ENCODE measurements at regions not wholly inside any gene's neighbourhood (a gene's known extent, or its start where the extent isn't known, plus 50 kb on each side); places are given as distances from the start of the nearest gene placed in this dataset.

- no peaks in the 10 kb centered on the region for H3K9me3 Mint-ChIP-seq
- peaks cover 2% of the 10 kb centered on the region for H3K27me3 Mint-ChIP-seq
- no peaks in the 10 kb centered on the region for H3K4me1 Mint-ChIP-seq
- no peaks in the 10 kb centered on the region for H3K36me3 Mint-ChIP-seq
- no peak overlapping the region for H3K4me3 Mint-ChIP-seq
- no peak overlapping the region for H3K27ac Mint-ChIP-seq
Measured at GRCh38 chr6:4620284-4621151, 155.7 kb upstream of the CDYL start.

- Mint-ChIP-seq H3K27ac (no peak overlapping the region), H3K9me3 (no peaks in the 10 kb centered on the region), H3K4me3 (no peak overlapping the region), H3K36me3 (no peaks in the 10 kb centered on the region), H3K4me1 (no peaks in the 10 kb centered on the region), H3K27me3 (peaks cover 4% of the 10 kb centered on the region)
Measured at GRCh38 chr6:4616311-4616710, 159.9 kb upstream of the CDYL start.

GRCh38 chr6:4615891-4616290, 160.3 kb upstream of the CDYL start:
- H3K9me3 Mint-ChIP-seq = no peaks in the 10 kb centered on the region
- peaks cover 3% of the 10 kb centered on the region for H3K4me1 Mint-ChIP-seq
- H3K36me3 Mint-ChIP-seq = no peaks in the 10 kb centered on the region
- H3K4me3 Mint-ChIP-seq = no peak overlapping the region
- no peak overlapping the region for H3K27ac Mint-ChIP-seq
- peaks cover 4% of the 10 kb centered on the region for H3K27me3 Mint-ChIP-seq

GRCh38 chr6:4615231-4615630, 161.0 kb upstream of the CDYL start:
- Mint-ChIP-seq H3K27me3 (peaks cover 4% of the 10 kb centered on the region), H3K4me3 (no peak overlapping the region), H3K4me1 (peaks cover 9% of the 10 kb centered on the region), H3K9me3 (no peaks in the 10 kb centered on the region), H3K27ac (no peak overlapping the region), H3K36me3 (no peaks in the 10 kb centered on the region)

GRCh38 chr6:4614637-4615036, 161.6 kb upstream of the CDYL start:
- H3K4me3 Mint-ChIP-seq = no peak overlapping the region
- H3K9me3 Mint-ChIP-seq = no peaks in the 10 kb centered on the region

GRCh38 chr6:4613795-4614194, 162.4 kb upstream of the CDYL start:
- Mint-ChIP-seq H3K4me1 (peaks cover 12% of the 10 kb centered on the region), H3K27me3 (peaks cover 4% of the 10 kb centered on the region), H3K36me3 (no peaks in the 10 kb centered on the region), H3K27ac (no peak overlapping the region), H3K9me3 (no peaks in the 10 kb centered on the region), H3K4me3 (no peak overlapping the region)

More at GRCh38 chr6:4614637-4615036, 161.6 kb upstream of the CDYL start:
- Mint-ChIP-seq H3K27ac (no peak overlapping the region), H3K27me3 (peaks cover 4% of the 10 kb centered on the region), H3K4me1 (peaks cover 12% of the 10 kb centered on the region), H3K36me3 (no peaks in the 10 kb centered on the region)

GRCh38 chr6:4613381-4613780, 162.8 kb upstream of the CDYL start:
- Mint-ChIP-seq H3K4me1 (peaks cover 12% of the 10 kb centered on the region), H3K9me3 (no peaks in the 10 kb centered on the region), H3K36me3 (no peaks in the 10 kb centered on the region)

GRCh38 chr6:4612636-4613171, 163.5 kb upstream of the CDYL start:
- no peaks in the 10 kb centered on the region for H3K9me3 Mint-ChIP-seq
- peaks cover 12% of the 10 kb centered on the region for H3K4me1 Mint-ChIP-seq
- H3K27ac Mint-ChIP-seq = no peak overlapping the region
- H3K27me3 Mint-ChIP-seq = peaks cover 4% of the 10 kb centered on the region
- no peaks in the 10 kb centered on the region for H3K36me3 Mint-ChIP-seq
- H3K4me3 Mint-ChIP-seq = no peak overlapping the region

More at GRCh38 chr6:4613381-4613780, 162.8 kb upstream of the CDYL start:
- H3K27me3 Mint-ChIP-seq = peaks cover 4% of the 10 kb centered on the region
- no peak overlapping the region for H3K27ac Mint-ChIP-seq
- no peak overlapping the region for H3K4me3 Mint-ChIP-seq

- Mint-ChIP-seq H3K9me3 (no peaks in the 10 kb centered on the region), H3K36me3 (no peaks in the 10 kb centered on the region), H3K4me1 (peaks cover 12% of the 10 kb centered on the region), H3K27me3 (peaks cover 2% of the 10 kb centered on the region), H3K27ac (no peak overlapping the region), H3K4me3 (no peak overlapping the region)
Measured at GRCh38 chr6:4611429-4612129, 164.6 kb upstream of the CDYL start.

- peaks cover 2% of the 10 kb centered on the region for H3K27me3 Mint-ChIP-seq
- H3K4me3 Mint-ChIP-seq = no peak overlapping the region
- H3K36me3 Mint-ChIP-seq = no peaks in the 10 kb centered on the region
- peaks cover 12% of the 10 kb centered on the region for H3K4me1 Mint-ChIP-seq
- no peaks in the 10 kb centered on the region for H3K9me3 Mint-ChIP-seq
- H3K27ac Mint-ChIP-seq = no peak overlapping the region
Measured at GRCh38 chr6:4610256-4610655, 165.9 kb upstream of the CDYL start.

- no peaks in the 10 kb centered on the region for H3K9me3 Mint-ChIP-seq
- H3K4me1 Mint-ChIP-seq = peaks cover 12% of the 10 kb centered on the region
- no peak overlapping the region for H3K27ac Mint-ChIP-seq
Measured at GRCh38 chr6:4608361-4609115, 167.7 kb upstream of the CDYL start.

GRCh38 chr6:4607793-4608192, 168.4 kb upstream of the CDYL start:
- H3K27me3 Mint-ChIP-seq = no peaks in the 10 kb centered on the region
- no peaks in the 10 kb centered on the region for H3K9me3 Mint-ChIP-seq
- no peak overlapping the region for H3K4me3 Mint-ChIP-seq
- no peaks in the 10 kb centered on the region for H3K36me3 Mint-ChIP-seq
- peaks cover 12% of the 10 kb centered on the region for H3K4me1 Mint-ChIP-seq
- no peak overlapping the region for H3K27ac Mint-ChIP-seq

More at GRCh38 chr6:4608361-4609115, 167.7 kb upstream of the CDYL start:
- Mint-ChIP-seq H3K36me3 (no peaks in the 10 kb centered on the region), H3K27me3 (no peaks in the 10 kb centered on the region), H3K4me3 (no peak overlapping the region)

GRCh38 chr6:4606821-4607704, 169.1 kb upstream of the CDYL start:
- Mint-ChIP-seq H3K27ac (no peak overlapping the region), H3K4me3 (no peak overlapping the region), H3K9me3 (no peaks in the 10 kb centered on the region)

GRCh38 chr6:4606016-4606415, 170.2 kb upstream of the CDYL start:
- no peak overlapping the region for H3K27ac Mint-ChIP-seq
- no peak overlapping the region for H3K4me3 Mint-ChIP-seq
- H3K4me1 Mint-ChIP-seq = peaks cover 10% of the 10 kb centered on the region
- H3K9me3 Mint-ChIP-seq = no peaks in the 10 kb centered on the region
- H3K36me3 Mint-ChIP-seq = no peaks in the 10 kb centered on the region
- peaks cover 2% of the 10 kb centered on the region for H3K27me3 Mint-ChIP-seq

More at GRCh38 chr6:4606821-4607704, 169.1 kb upstream of the CDYL start:
- H3K4me1 Mint-ChIP-seq = peaks cover 12% of the 10 kb centered on the region
- no peaks in the 10 kb centered on the region for H3K27me3 Mint-ChIP-seq
- no peaks in the 10 kb centered on the region for H3K36me3 Mint-ChIP-seq
